ENCODE measurements at regions not wholly inside any gene's neighbourhood (a gene's known extent, or its start where the extent isn't known, plus 50 kb on each side); places are given as distances from the start of the nearest gene placed in this dataset.

DNA sequence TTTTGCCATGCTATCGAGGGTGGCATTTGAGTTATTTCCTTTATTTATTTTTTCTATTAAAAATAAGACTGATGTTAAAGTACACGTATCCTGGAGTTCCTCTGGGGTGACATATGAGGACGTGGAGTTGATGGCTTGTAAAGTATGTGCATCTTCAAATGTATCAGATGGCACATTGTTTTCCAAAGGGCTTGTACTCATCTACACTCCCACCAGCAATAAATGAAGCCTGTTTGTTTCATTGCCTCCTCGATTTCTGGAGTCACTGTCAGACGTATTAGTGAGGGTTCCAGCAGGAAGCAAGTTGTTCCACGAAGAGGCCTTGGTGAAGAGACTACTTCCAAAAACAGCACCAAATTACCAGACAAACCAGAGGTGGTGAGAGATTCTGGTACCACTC, 423.9 kb downstream of the NPHP4 start:
- DNase-seq (ENCODE audit: low read depth): no peak

DNA sequence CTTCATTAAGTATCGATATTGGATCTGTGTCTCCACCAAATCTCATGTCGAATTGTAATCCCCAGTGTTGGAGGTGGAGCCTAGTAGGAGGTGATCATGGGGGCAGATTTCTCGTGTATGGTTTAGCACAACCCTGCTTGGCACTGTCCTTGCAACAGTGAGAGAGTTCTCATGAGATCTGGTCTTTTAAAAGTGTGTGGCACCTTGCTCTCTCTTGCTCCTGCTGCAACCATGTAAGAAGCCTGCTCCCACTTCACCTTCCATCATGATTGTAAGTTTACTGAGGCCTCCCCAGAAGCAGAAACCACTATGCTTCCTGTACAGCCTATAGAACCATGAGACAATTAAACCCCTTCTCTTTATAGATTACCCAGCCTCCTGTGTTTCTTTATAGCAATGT, 424.4 kb downstream of the NPHP4 start:
- DNase-seq (ENCODE audit: low read depth): no peak

GRCh38 chr1:5566924-5567323, 425.3 kb downstream of the NPHP4 start:
- no peak for DNase-seq (ENCODE audit: low read depth)

- DNase-seq (ENCODE audit: low read depth): no peak
Observed at GRCh38 chr1:5565281-5566125, 426.7 kb downstream of the NPHP4 start.

DNA sequence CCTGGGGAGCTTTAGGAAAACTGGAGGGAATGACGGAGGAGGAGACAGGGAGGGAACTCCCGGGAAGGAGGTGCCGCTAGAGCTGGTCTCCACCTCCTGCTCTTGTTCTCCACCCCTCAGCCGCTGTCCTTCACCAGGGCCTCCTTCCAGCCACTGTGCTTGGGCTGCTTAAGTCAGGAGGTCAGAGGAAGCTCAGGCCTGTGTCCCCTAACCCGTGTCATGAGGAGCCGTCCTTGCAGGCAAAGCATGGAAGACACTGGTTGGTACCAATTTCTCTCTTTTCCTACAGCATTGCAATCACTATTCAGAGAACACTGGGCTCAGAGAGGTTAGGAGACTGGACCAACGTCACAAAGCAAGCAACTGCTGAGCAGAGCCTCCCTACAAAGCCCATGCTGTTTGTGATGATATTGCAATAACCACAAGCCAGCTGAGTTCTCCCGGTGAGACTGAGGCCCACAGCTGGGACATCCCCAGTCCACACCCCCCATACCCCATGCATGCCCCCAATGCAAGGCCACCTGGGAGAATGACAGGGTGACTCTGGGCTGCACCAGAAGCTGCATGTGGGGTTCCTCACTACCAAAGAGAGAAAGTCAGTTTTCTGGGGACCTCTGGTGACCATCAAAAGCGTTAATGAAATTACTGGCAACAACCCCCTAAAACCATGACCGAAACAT, 427.5 kb downstream of the NPHP4 start:
- DNase-seq (ENCODE audit: low read depth): no peak

GRCh38 chr1:5563861-5564577, 428.2 kb downstream of the NPHP4 start:
- DNase-seq (ENCODE audit: low read depth): no peak

DNA sequence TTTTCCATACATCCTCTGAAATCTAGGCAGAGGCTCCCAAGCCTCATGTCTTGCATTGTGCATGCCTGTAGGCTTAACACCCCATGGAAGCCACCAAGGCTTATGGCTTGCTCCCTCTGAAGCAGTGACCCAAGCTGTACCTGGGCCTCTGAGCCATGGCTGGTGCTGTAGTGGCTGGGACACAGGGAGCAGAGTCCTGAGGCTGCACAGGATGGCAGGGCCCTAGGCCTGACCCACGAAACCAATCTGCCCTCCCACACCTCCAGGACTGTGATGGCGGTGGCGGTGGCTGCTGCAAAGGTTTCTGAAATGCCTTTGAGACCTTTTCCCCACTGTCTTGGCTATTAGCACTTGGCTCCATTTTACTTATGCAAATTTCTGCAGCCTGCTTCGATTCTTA, 429.5 kb downstream of the NPHP4 start:
- DNase-seq (ENCODE audit: low read depth): no peak

- no peak for DNase-seq (ENCODE audit: low read depth)
Observed at GRCh38 chr1:5562331-5562730, 429.9 kb downstream of the NPHP4 start.

- DNase-seq (ENCODE audit: low read depth): no peak
Observed at GRCh38 chr1:5559078-5559477, 433.1 kb downstream of the NPHP4 start.

GRCh38 chr1:5555853-5556252, 436.4 kb downstream of the NPHP4 start:
- DNase-seq (ENCODE audit: low read depth): no peak

DNA sequence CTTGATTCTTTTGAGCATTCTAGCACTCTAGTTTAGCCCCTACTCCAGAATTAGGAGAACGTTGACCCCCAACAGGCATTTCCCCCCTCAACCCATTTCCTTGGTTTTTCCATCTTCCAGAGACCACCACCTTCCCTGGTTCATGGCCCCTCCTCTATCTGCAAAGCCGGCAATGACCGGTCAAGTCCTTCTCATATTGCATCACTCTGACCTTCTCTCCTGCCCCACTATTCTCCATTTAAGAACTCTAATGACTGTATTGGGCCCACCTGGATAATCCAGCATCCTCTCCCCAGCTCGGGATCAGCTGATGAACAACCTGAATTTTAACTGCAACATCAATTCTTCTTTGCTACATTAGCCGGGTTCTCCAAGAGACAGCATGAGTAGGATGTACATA, 437.4 kb downstream of the NPHP4 start:
- no peak for DNase-seq (ENCODE audit: low read depth)

DNA sequence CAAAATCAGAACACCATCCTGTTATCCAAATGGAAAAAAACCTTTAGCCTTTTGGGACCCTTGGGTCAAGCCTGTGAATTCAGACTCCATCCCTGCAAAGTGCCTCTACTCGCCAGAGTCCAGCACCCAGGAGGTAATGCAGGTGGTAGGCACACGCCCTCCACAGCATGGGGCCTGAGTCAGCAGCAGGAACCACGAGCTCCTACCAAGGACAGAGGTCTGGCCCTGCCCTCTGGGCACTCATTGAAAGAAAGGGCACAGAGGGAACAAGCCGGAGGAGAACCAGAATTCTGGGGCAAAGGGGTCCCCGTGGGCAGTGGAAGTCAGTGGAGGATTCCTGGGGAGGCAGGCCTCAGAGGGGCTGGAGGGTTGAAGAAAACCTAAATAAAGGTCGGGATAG, 438.1 kb downstream of the NPHP4 start:
- no peak for DNase-seq (ENCODE audit: low read depth)

- DNase-seq (ENCODE audit: low read depth): no peak
Observed at GRCh38 chr1:5552787-5553484, 439.3 kb downstream of the NPHP4 start.

DNA sequence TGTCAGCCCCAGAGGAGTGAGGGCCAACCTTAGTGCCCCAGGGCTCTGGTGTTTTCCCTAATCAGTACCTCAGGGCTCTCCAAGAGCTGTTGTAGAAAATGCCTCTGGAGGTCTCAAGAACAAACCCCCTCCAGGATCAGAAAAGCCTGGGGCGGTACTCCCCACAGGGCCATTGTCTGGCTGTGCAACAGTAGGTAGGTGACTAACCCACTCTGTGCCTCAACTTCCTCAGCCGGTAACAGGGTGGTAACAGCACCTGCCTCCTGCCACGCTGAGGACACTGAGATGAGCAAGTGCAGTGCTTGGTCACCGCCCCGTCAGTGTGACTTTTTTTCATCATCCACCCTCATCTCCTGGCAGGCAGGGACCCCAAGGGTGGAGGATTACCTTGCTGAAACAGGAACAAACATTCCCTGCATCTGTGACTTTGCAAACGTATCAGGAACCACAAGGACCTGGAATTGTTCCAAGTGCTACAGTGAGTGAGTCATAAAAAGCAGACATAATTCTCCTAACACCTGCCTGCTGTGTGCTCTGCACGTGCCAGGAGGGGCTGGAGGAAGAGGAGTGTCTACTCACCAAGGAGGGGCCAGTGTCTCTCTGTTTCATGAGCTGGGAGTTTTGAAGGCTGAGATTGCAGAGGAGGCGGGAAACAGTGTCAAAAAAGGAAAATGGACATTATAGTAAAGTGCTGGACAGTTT, 440.8 kb downstream of the NPHP4 start:
- DNase-seq (ENCODE audit: low read depth): no peak

DNA sequence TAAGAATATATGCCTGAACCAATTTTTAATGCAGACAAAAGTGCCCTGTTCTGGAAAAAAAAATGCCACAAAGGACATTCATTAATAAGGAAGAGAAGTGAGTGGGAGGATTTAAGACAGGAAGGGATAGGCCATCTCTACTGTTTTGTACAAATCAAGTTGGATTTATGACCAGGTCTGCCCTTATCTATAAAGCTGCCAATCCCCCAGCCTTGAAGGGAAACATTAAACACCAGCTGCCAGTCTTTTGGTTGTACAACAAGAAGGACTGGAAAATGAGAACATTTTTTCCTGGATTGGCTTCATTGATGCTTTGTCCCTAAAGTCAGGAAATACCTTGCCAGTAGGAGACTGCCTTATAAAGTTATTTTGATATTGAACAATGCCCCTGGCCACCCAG, 444.0 kb downstream of the NPHP4 start:
- DNase-seq (ENCODE audit: low read depth): no peak

DNA sequence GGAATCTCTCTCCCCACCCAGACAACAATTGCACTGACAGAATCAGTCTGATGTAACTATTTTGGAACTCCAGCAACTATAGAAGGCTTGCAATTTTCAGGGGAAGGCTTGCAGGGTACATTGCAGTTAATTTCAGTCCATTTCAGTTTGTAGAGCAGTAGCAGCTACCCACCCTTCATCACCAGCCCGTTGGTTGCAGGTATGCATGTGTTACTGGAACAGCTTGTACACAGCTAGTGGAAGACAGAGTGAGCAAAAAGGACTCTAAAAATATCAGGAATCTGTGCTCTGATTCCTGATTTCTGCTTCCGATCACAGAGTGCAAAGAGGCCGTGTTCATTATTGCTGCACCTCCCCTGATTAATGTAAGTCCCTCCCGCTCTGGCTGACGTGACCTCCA, 449.0 kb downstream of the NPHP4 start:
- DNase-seq (ENCODE audit: low read depth): no peak

DNA sequence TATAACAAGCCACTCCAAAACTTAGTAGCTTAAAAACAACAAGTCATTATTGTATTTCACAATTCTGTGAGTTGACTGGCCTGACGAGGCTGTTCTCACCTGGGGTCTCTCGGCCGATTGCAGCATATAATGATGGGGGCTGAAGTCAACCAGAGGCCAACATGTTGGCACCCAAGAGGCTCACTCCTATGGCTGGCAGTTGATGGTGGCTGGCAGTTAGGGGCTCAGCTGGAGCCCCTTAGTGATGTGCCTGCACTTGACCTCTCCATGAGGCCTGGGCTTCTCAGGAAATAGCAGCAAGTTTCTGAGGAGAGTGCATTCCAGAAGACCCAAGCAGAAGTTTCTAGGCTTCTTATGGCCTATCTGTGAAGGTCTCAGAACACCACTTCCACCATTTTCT, 459.4 kb downstream of the NPHP4 start:
- no peak for DNase-seq (ENCODE audit: low read depth)

- DNase-seq (ENCODE audit: low read depth): no peak
Observed at GRCh38 chr1:5526822-5527551, 465.2 kb downstream of the NPHP4 start.

DNA sequence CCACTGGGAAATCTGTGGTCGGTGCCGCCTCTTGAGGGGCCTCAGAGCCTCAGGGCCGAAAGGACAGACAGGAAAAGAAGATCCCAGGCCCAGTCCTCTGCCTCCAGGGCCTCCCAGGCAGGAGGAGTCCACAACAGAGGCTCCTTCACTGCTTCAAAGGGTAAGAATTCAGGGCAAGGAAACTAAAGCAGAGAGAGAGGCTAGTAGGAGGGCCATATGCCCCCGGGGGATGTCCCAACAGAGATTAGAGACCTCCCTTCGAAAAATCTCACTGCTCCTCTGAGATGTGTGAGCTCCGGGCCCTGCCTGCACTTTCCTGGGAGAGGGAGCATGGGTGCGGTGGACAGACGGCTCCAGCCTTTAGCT, 465.9 kb downstream of the NPHP4 start:
- no peak for DNase-seq (ENCODE audit: low read depth)

DNA sequence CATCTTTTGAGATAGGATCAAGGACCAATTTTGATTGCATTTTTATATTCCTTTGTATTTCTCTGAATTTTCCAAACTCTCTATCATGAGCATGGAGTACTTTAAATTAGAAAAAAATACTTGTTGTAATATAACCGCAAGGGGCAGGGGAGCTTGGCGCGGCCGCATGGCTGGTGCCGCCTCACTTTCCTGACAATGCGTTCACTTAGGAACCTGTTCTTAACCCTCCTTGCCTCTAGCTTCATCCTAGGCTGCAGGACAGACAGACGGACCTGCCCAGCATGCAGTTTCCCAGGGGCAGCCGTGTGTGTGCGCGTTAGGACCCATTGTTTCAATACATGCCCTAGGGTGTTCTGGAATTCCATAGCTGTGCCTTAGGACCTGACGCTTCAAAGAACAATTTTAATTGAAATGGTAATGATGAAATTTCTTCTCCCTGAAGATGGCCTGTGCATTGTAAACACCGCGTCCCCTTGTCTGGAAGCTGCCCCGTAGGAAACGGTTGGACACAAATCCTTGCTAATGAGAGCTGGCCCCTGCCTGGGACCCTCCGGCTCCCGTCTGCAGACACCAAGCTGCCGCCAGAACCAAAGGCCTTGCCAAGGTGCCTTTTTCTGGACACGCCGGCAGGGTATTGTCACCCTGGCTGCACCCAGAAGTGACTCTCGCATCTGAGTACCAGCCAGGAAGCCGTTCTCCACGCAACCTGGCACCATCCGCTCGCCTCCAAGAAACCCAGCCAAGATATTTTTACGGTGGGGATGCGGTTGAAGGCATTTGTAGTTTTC, 466.4 kb downstream of the NPHP4 start:
- no peak for DNase-seq (ENCODE audit: low read depth)
